Spleen (tissue), 11 donors: ENCODE measurements at regions not wholly inside any gene's neighbourhood (a gene's known extent, or its start where the extent isn't known, plus 50 kb on each side); places are given as distances from the start of the nearest gene placed in this dataset.
"Not testable (repeated sequence)": the region's sequence is repeated elsewhere in the genome, so short reads cannot be mapped to it uniquely, and the experiment has no call there.

Experiments
- DNase-seq: peaks from one replicate; pipeline ENCODE4 v3.0.0-alpha.2; 2020
- H3K27ac ChIP-seq, 8 donors: fragments of 200-600 bp; sonication (generic) in 7 of 8; 1 replicate in 4 of 8; 2 replicates in 4 of 8; pipeline versions ENCODE4 v1.5.0 to v1.8.0; 2016 to 2021; ENCODE audit warnings: inconsistent platforms in 4 of 8, mild to moderate bottlenecking in 4 of 8, moderate library complexity in 1 of 8
- H3K27me3 ChIP-seq, 7 donors: fragments of 200-600 bp; sonication (generic) in 6 of 7; replicated peaks in 1 of 7; 1 replicate in 4 of 7; 2 replicates in 3 of 7; pipeline versions ENCODE4 v1.5.0 to v1.8.0; 2016 to 2021; ENCODE audit warnings: inconsistent platforms in 3 of 7, mild to moderate bottlenecking in 1 of 7
- H3K36me3 ChIP-seq, 6 donors: fragments of 200-600 bp; sonication (generic) in 5 of 6; 1 replicate in 4 of 6; 2 replicates in 2 of 6; pipeline versions ENCODE4 v1.5.0 to v1.8.0; 2016 to 2021; ENCODE audit warnings: inconsistent platforms in 2 of 6
- H3K4me1 ChIP-seq, 6 donors: fragments of 200-600 bp; sonication (generic) in 5 of 6; 1 replicate in 3 of 6; 2 replicates in 3 of 6; pipeline versions ENCODE4 v1.5.0 to v1.8.0; 2016 to 2021; ENCODE audit warnings: inconsistent platforms in 3 of 6
- H3K4me3 ChIP-seq, 8 donors: fragments of 200-600 bp; sonication (generic) in 7 of 8; 1 replicate in 4 of 8; 2 replicates in 4 of 8; pipeline versions ENCODE4 v1.5.0 to v1.8.0; 2016 to 2021; ENCODE audit warnings: inconsistent platforms in 4 of 8, mild to moderate bottlenecking in 4 of 8, moderate library complexity in 2 of 8
- H3K9me3 ChIP-seq, 8 donors: fragments of 200-600 bp; sonication (generic) in 7 of 8; 1 replicate in 4 of 8; 2 replicates in 4 of 8; pipeline versions ENCODE4 v1.5.0 to v1.8.0; 2016 to 2021; ENCODE audit warnings: inconsistent platforms in 4 of 8
- POLR2A ChIP-seq, 3 donors: fragments of 450-650 bp; IDR thresholded peaks; one replicate each; pipeline ENCODE4 v1.5.1; 2017; ENCODE audit warnings: antibody characterized with exemption in 3 of 3, mild to moderate bottlenecking in 1 of 3
- POLR2AphosphoS5 ChIP-seq, 3 donors: sonication (generic); formaldehyde crosslinking; IDR thresholded peaks; one replicate each; pipeline ENCODE4 v1.5.1; 2017; ENCODE audit warnings: antibody characterized with exemption in 3 of 3
- WGBS, 5 donors: extraction: QIAGEN DNeasy Blood & Tissue Kit in 3 of 5; methylation state at CpG; one replicate each; pipeline versions ENCODE4 v1.1.5 to v1.1.7; 2013 to 2018; 5-methylcytosine and 5-hydroxymethylcytosine counted together
- intact Hi-C: fragments of 100-400 bp; cut with DNase I; formaldehyde crosslinking; loops from one replicate; pipeline ENCODE4 v1.15.0; 2023; ENCODE audit warnings: low total_unique reads
- TF ChIP-seq, protein P1 (sequence below), 11 experiments: fragments of 200-600 bp in 7 of 11; fragments of 450-650 bp in 4 of 11; sonication (generic) in 4 of 11; IDR thresholded peaks in 8 of 11; conservative IDR thresholded peaks in 3 of 11; 1 replicate in 7 of 11; 2 replicates in 4 of 11; pipeline versions ENCODE4 v1.4.0 to v1.8.0; 2016 to 2021; ENCODE audit warnings: antibody characterized with exemption in 11 of 11, inconsistent platforms in 4 of 11, mild to moderate bottlenecking in 1 of 11
- donor health status: healthy with polysubstance abuse.
- donor health status: DM: no; HTN: no; CAD: no; lungs with moderate emphysema.
- donor health status: DM: no; HTN: no; CAD: no.
- donor health status: Bipolar disorder and iron deficiency.
- donor health status: healthy.
- donor health status: DM: no; HTN: no; CAD: no.
- donor health status: DM: yes; HTN: yes; CAD: no.

DNA sequence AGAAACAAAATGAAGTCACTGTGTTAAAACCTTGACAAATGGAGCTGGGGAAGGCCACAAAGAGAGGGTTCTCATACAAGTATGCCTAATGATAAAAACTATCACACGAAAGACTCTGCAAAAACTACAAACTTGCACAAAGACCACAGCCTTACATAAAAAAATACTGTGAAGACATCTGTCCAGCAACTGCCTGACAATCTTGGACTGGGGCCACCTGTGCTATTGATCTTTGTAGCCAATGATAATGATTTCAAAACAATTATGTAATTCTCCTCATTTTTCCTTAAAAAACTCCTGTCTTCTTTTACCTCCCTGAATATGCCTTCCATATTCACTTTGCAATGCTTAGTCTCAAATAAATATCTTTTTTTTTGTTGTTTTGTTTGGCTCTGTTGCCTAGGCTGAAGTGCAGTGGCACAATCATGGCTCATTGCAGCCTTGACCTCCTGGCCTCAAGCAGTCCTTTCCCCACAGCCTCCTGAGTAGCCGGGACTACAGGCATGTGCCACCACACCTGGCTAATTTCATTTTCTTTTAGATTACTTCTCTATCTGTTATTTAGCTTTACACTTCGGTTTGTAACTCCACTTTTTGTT is 79.4 kb upstream of the RHOU start:
- no peak for DNase-seq
- no peaks in the 10 kb centered on the region for H3K36me3 ChIP-seq
- TF ChIP-seq, protein P1, sequence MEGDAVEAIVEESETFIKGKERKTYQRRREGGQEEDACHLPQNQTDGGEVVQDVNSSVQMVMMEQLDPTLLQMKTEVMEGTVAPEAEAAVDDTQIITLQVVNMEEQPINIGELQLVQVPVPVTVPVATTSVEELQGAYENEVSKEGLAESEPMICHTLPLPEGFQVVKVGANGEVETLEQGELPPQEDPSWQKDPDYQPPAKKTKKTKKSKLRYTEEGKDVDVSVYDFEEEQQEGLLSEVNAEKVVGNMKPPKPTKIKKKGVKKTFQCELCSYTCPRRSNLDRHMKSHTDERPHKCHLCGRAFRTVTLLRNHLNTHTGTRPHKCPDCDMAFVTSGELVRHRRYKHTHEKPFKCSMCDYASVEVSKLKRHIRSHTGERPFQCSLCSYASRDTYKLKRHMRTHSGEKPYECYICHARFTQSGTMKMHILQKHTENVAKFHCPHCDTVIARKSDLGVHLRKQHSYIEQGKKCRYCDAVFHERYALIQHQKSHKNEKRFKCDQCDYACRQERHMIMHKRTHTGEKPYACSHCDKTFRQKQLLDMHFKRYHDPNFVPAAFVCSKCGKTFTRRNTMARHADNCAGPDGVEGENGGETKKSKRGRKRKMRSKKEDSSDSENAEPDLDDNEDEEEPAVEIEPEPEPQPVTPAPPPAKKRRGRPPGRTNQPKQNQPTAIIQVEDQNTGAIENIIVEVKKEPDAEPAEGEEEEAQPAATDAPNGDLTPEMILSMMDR (IDR thresholded peaks at IDR 0.05 in 8 of 11, conservative IDR thresholded peaks at IDR 0.05 in 3 of 11) = no peak
- no peak for TF ChIP-seq POLR2A (IDR thresholded peaks at IDR 0.05)
- no peak for TF ChIP-seq POLR2AphosphoS5 (IDR thresholded peaks at IDR 0.05)
- intact Hi-C loops = no loop called here
- no peak overlapping the region for H3K27ac ChIP-seq
- H3K4me3 ChIP-seq = no peak overlapping the region
- no peaks in the 10 kb centered on the region for H3K4me1 ChIP-seq
- 78 to 83% (median 80%) methylated on average over 3 of the region's 3 CpGs for WGBS, 5 donors
- H3K27me3 ChIP-seq = peaks cover 0 to 70% (median 38%) of the 10 kb centered on the region in 7 donors
- no peaks in the 10 kb centered on the region for H3K9me3 ChIP-seq

DNA sequence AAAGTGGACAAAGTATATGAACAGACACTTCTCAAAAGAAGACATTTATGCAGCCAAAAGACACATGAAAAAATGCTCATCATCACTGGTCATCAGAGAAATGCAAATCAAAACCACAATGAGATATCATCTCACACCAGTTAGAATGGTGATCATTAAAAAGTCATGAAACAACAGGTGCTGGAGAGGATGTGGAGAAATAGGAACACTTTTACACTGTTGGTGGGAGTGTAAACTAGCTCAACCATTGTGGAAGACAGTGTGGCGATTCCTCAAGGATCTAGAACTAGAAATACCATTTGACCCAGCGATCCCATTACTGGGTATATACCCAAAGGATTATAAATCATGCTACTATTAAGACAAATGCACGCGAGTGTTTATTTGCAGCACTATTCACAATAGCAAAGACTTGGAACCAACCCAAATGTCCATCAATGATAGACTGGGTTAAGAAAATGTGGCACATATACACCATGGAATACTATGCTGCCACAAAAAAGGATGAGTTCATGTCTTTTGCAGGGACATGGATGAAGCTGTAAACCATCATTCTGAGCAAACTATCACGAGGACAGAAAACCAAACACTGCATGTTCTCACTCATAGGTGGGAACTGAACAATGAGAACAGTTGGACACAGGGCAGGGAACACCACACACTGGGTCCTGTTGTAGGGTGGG is 73.1 kb upstream of the RHOU start:
- intact Hi-C loops = not testable (repeated sequence)

DNA sequence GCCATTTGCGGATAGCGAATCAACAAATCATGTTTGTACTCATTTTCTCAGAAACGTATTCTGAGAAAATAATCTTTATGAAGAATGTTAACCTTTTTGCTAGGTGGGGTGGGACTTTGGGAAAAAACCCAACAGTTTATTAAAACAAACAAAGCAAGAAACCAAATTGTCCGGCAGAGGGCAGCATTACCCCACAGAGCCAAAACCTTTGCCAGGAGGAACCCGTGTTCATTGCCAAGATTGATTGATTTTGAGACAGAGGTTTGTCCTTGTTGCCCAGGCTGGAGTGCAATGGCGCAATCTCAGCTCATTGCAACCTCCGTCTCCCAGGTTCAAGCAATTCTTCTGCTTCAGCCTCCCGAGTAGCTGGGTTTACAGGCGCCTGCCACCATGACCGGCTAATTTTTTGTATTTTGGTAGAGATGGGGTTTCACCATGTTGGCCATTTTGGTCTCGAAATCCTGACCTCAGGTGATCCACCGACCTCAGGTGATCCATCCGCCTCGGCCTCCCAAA is 70.8 kb upstream of the RHOU start:
- Histone ChIP-seq H3K9me3 (no peaks in the 10 kb centered on the region), H3K4me3 (no peak overlapping the region), H3K27me3 (peaks cover 0 to 8% (median 0%) of the 10 kb centered on the region in 7 donors), H3K27ac (no peak overlapping the region), H3K4me1 (peaks cover 0 to 6% (median 5%) of the 10 kb centered on the region in 6 donors), H3K36me3 (no peaks in the 10 kb centered on the region)
- WGBS, 5 donors = 39 to 45% (median 41%) methylated on average over 14 of the region's 14 CpGs
- intact Hi-C loops = no loop called here
- DNase-seq = peak; percentile 85
- TF ChIP-seq, protein P1 (IDR thresholded peaks at IDR 0.05 in 8 of 11, conservative IDR thresholded peaks at IDR 0.05 in 3 of 11) = peak; percentile 50 to 81 (median 70)
- TF ChIP-seq POLR2A (IDR thresholded peaks at IDR 0.05) = no peak

More for the DNA sequence above, 73.1 kb upstream of the RHOU start:
- H3K9me3 ChIP-seq, H3K36me3 ChIP-seq, H3K27ac ChIP-seq, H3K4me3 ChIP-seq, H3K27me3 ChIP-seq, DNase-seq, H3K4me1 ChIP-seq: not testable (repeated sequence)
- WGBS, 5 donors = 80 to 89% (median 87%) methylated on average over 4 to 5 of the region's 5 CpGs

- intact Hi-C loops = no loop called here
- WGBS, 5 donors = 76 to 86% (median 77%) methylated on average over 6 of the region's 6 CpGs
These were observed 68.3 kb upstream of the RHOU start for GRCh38 chr1:228666686-228667623.

More at GRCh38 chr1:228666686-228667623, 68.3 kb upstream of the RHOU start:
- no peak for DNase-seq
- TF ChIP-seq, protein P1 (IDR thresholded peaks at IDR 0.05 in 8 of 11, conservative IDR thresholded peaks at IDR 0.05 in 3 of 11) = no peak
- TF ChIP-seq POLR2A (IDR thresholded peaks at IDR 0.05) (no peak), POLR2AphosphoS5 (IDR thresholded peaks at IDR 0.05) (no peak)
- no peaks in the 10 kb centered on the region for H3K36me3 ChIP-seq
- H3K9me3 ChIP-seq = no peaks in the 10 kb centered on the region
- H3K4me1 ChIP-seq = peaks cover 0 to 6% (median 5%) of the 10 kb centered on the region in 6 donors
- no peak overlapping the region for H3K27ac ChIP-seq
- H3K4me3 ChIP-seq = no peak overlapping the region
- no peaks in the 10 kb centered on the region for H3K27me3 ChIP-seq
